ENCODE measurements at regions not wholly inside any gene's neighbourhood (a gene's known extent, or its start where the extent isn't known, plus 50 kb on each side); places are given as distances from the start of the nearest gene placed in this dataset.
"Not testable (repeated sequence)": the region's sequence is repeated elsewhere in the genome, so short reads cannot be mapped to it uniquely, and the experiment has no call there.

GRCh38 chr14:106663805-106664410 is 1137.5 kb downstream of the TMEM121 start:
- not testable (repeated sequence) for TF ChIP-seq POLR2A (IDR thresholded peaks at IDR 0.05; ENCODE audit: low read depth, low read length); POLR2AphosphoS5 (IDR thresholded peaks at IDR 0.05; ENCODE audit: low read depth, low read length); PAX5 (IDR thresholded peaks at IDR 0.05; ENCODE audit: insufficient read depth, low read length, severe bottlenecking); TAF1 (IDR thresholded peaks at IDR 0.05; ENCODE audit: low read depth, low read length)
